ENCODE measurements at regions not wholly inside any gene's neighbourhood (a gene's known extent, or its start where the extent isn't known, plus 50 kb on each side); places are given as distances from the start of the nearest gene placed in this dataset.

GRCh38 chr7:41280491-41280890, 422.4 kb downstream of the INHBA start:
- ATAC-seq, result no peak
- no peak overlapping the region for H3K4me3 ChIP-seq
- H3K27me3 ChIP-seq (replicated peaks in 1 of 2; ENCODE audit: control insufficient read depth in 2 of 2, insufficient read depth in 2 of 2, low read length in 1 of 2), result no peaks in the 10 kb centered on the region
- no TSS peak for BruUV-seq (replicated peaks)
- 2% methylated on average over 5 of the region's 5 CpGs for WGBS (ENCODE audit: insufficient coverage, insufficient replicate concordance, low lambda C conversion rate, missing lambda C conversion rate)
- in situ Hi-C loops (cut with MboI) (no loop called here), intact Hi-C loops (cut with micrococcal nuclease; ENCODE audit: unreplicated experiment) (no loop called here)
- H3K4me1 ChIP-seq (ENCODE audit: control insufficient read depth, insufficient read depth, low read length), result no peaks in the 10 kb centered on the region
- H3K4me2 ChIP-seq (ENCODE audit: control insufficient read depth, insufficient read depth), result no peak overlapping the region
- POLR2A ChIA-PET, result no interaction called here
- H3K79me2 ChIP-seq (ENCODE audit: control insufficient read depth, insufficient read depth, low read length), result no peaks in the 10 kb centered on the region
- no peaks in the 10 kb centered on the region for H3K9me3 ChIP-seq (replicated peaks; ENCODE audit: control insufficient read depth, insufficient read depth, low read length)
- no peak for DNase-seq (ENCODE audit: low read depth, low spot score)
- RAD21 ChIA-PET (ENCODE audit: unreplicated experiment), result interaction anchor here (1.2 kb wide), 1 partner anchor 177 kb away, joined by 3 read pairs; no protein-coding TSS in a partner anchor
- CTCF ChIA-PET, result interaction anchor here (1.0 to 1.1 kb wide), 3 partner anchors 11 to 13 kb away, joined by 3 to 4 read pairs (median 3); no protein-coding TSS in a partner anchor
- no peak overlapping the region for H3K9ac ChIP-seq (ENCODE audit: control insufficient read depth, insufficient read depth, low read length)
- H3K27ac ChIP-seq (ENCODE audit: control insufficient read depth, insufficient read depth), result no peak overlapping the region
- TF ChIP-seq WRNIP1 (IDR thresholded peaks at IDR 0.05; ENCODE audit: borderline replicate concordance, low read depth, low read length) (no peak), ATF7 (IDR thresholded peaks at IDR 0.05; ENCODE audit: low read depth) (no peak), RCOR1 (conservative IDR thresholded peaks at IDR 0.05; ENCODE audit: low read depth, low read length) (no peak), HSF1 (IDR thresholded peaks at IDR 0.05; ENCODE audit: low read depth, low read length) (no peak), NFYB (IDR thresholded peaks at IDR 0.05; ENCODE audit: insufficient read depth, low read depth, low read length) (no peak), BHLHE40 (IDR thresholded peaks at IDR 0.05; ENCODE audit: borderline replicate concordance in 1 of 2, low read depth in 2 of 2, low read length in 1 of 2) (no peak), ZNF207 (IDR thresholded peaks at IDR 0.05; ENCODE audit: borderline replicate concordance) (no peak), MAX (IDR thresholded peaks at IDR 0.05; ENCODE audit: low read depth, low read length) (no peak)
- no peaks in the 10 kb centered on the region for H4K20me1 ChIP-seq (ENCODE audit: control insufficient read depth, insufficient read depth)
- no peak overlapping the region for H2AFZ ChIP-seq (ENCODE audit: control insufficient read depth, low read depth, low read length)
- no peak for FAIRE-seq
- H3K36me3 ChIP-seq (ENCODE audit: control insufficient read depth in 2 of 2, insufficient read depth in 2 of 2, low read length in 1 of 2), result no peaks in the 10 kb centered on the region
- SMC1A ChIA-PET (ENCODE audit: uncharacterized antibody, unreplicated experiment), result interaction anchor here (1.6 kb wide), 1 partner anchor 9 kb away, joined by 4 read pairs; no protein-coding TSS in a partner anchor

Measured in GM12878 (cell line).